GM12878 (cell line): ENCODE measurements at regions not wholly inside any gene's neighbourhood (a gene's known extent, or its start where the extent isn't known, plus 50 kb on each side); places are given as distances from the start of the nearest gene placed in this dataset.

Source experiments
- ATAC-seq: fragments of 200-7000 bp; cut with Tn5 transposase; 3 replicates; pipeline ENCODE4 v1.9.1; 2020; ENCODE audit warnings: mild to moderate bottlenecking, moderate library complexity
- BruUV-seq: library from RNA; stranded (reverse); fragments of 400-500 nt; replicated peaks from 2 replicates; lab custom pipeline; 2021; lab: Mats Ljungman, UMichigan
- CTCF ChIA-PET: fragments of 300-600 bp; sonication (Branson Sonifier 250); formaldehyde crosslinking; extraction: SDS; loops from one replicate; lab custom pipeline; 2021; ENCODE audit warnings: inconsistent platforms; lab: Yijun Ruan, JAX
- POLR2A ChIA-PET: fragments of 350-600 bp; formaldehyde crosslinking; extraction: SDS; loops from one replicate; lab custom pipeline; 2021; ENCODE audit warnings: inconsistent platforms; lab: Charles Lee
- RAD21 ChIA-PET: fragments of 300-600 bp; sonication (Branson Sonifier 250); formaldehyde crosslinking; loops from one replicate; lab custom pipeline; 2023; ENCODE audit warnings: antibody characterized with exemption; ENCODE audit not compliant: unreplicated experiment; lab: Charles Lee
- SMC1A ChIA-PET: fragments of 300-600 bp; sonication (Branson Sonifier 250); formaldehyde crosslinking; loops from one replicate; lab custom pipeline; 2023; ENCODE audit not compliant: unreplicated experiment, uncharacterized antibody; lab: Charles Lee
- DNase-seq: peaks from one replicate; pipeline ENCODE4 v3.0.0-alpha.2; 2011; ENCODE audit warnings: low read depth, low spot score
- FAIRE-seq: peaks from 3 replicates; lab custom pipeline; 2011; peaks lifted over from hg19 to GRCh38; lab: Jason Lieb, UNC
- H2AFZ ChIP-seq: 2 replicates; pipeline ENCODE4 v1.6.0; 2011; ENCODE audit warnings: low read depth, low read length, control low read depth; ENCODE audit not compliant: control insufficient read depth
- H3K27ac ChIP-seq: 2 replicates; pipeline ENCODE4 v1.5.1; 2011; ENCODE audit warnings: control low read depth; ENCODE audit not compliant: control insufficient read depth, insufficient read depth
- H3K27me3 ChIP-seq, 2 experiments: replicated peaks in 1 of 2; 2 replicates each; pipeline versions ENCODE4 v1.6.0 to v1.6.1; 2011; ENCODE audit warnings: low read length in 1 of 2; ENCODE audit not compliant: control insufficient read depth in 2 of 2, insufficient read depth in 2 of 2
- H3K36me3 ChIP-seq, 2 experiments: 2 replicates each; pipeline ENCODE4 v1.5.1; 2011; ENCODE audit warnings: low read length in 1 of 2; ENCODE audit not compliant: control insufficient read depth in 2 of 2, insufficient read depth in 2 of 2
- H3K4me1 ChIP-seq: 2 replicates; pipeline ENCODE4 v1.6.1; 2011; ENCODE audit warnings: mild to moderate bottlenecking, low read length, moderate library complexity, mixed read lengths; ENCODE audit not compliant: control insufficient read depth, insufficient read depth
- H3K4me2 ChIP-seq: 2 replicates; pipeline ENCODE4 v1.6.0; 2011; ENCODE audit warnings: control low read depth; ENCODE audit not compliant: control insufficient read depth, insufficient read depth
- H3K4me3 ChIP-seq: fragments of 200-600 bp; sonication (generic); 2 replicates; pipeline ENCODE4 v1.5.1; 2016
- H3K79me2 ChIP-seq: 2 replicates; pipeline ENCODE4 v1.6.0; 2011; ENCODE audit warnings: low read length; ENCODE audit not compliant: control insufficient read depth, insufficient read depth
- H3K9ac ChIP-seq: 2 replicates; pipeline ENCODE4 v1.8.0; 2011; ENCODE audit warnings: low read length, control low read depth, mixed read lengths; ENCODE audit not compliant: control insufficient read depth, insufficient read depth
- H3K9me3 ChIP-seq: replicated peaks from 3 replicates; pipeline ENCODE4 v1.5.1; 2011; ENCODE audit warnings: mild to moderate bottlenecking, low read length; ENCODE audit not compliant: control insufficient read depth, insufficient read depth
- H4K20me1 ChIP-seq: 2 replicates; pipeline ENCODE4 v1.6.0; 2011; ENCODE audit not compliant: control insufficient read depth, insufficient read depth
- ASH2L ChIP-seq: fragments of 300-600, 200-600 bp; sonication (generic); IDR thresholded peaks from 2 replicates; pipeline ENCODE4 v1.6.1; 2017; ENCODE audit warnings: low read depth, mild to moderate bottlenecking, borderline replicate concordance
- ATF3 ChIP-seq: IDR thresholded peaks from 2 replicates; pipeline ENCODE4 v1.6.1; 2011; ENCODE audit warnings: low read depth, mild to moderate bottlenecking, low read length, moderate library complexity, borderline replicate concordance; ENCODE audit errors: extremely low read depth
- CHD2 ChIP-seq: IDR thresholded peaks from 2 replicates; pipeline ENCODE4 v1.6.1; 2011; ENCODE audit warnings: low read depth, low read length, improper control_type of control experiment, borderline replicate concordance
- KAT2A ChIP-seq: conservative IDR thresholded peaks from 2 replicates; pipeline ENCODE4 v1.6.1; 2011; ENCODE audit warnings: low read depth, low read length; ENCODE audit not compliant: control insufficient read depth
- MAX ChIP-seq: IDR thresholded peaks from 2 replicates; pipeline ENCODE4 v1.6.1; 2012; ENCODE audit warnings: low read depth, low read length, improper control_type of control experiment
- MEF2B ChIP-seq: fragments of 450-650 bp; IDR thresholded peaks from 2 replicates; pipeline ENCODE4 v1.6.1; 2018; ENCODE audit warnings: mild to moderate bottlenecking, moderate library complexity; ENCODE audit not compliant: partially characterized antibody, poor library complexity, severe bottlenecking
- NFIC ChIP-seq: IDR thresholded peaks from 2 replicates; pipeline ENCODE4 v1.6.1; 2012; ENCODE audit warnings: low read depth, mild to moderate bottlenecking, inconsistent platforms, low read length, moderate library complexity
- NR2C1 ChIP-seq: fragments of 450-650 bp; IDR thresholded peaks from 2 replicates; pipeline ENCODE4 v1.6.1; 2017; ENCODE audit warnings: antibody characterized with exemption, mild to moderate bottlenecking, moderate library complexity
- PAX5 ChIP-seq: IDR thresholded peaks from 2 replicates; pipeline ENCODE4 v1.6.1; 2011; ENCODE audit warnings: low read depth, low read length, borderline replicate concordance
- POLR2A ChIP-seq: IDR thresholded peaks from 2 replicates; pipeline ENCODE4 v1.6.1; 2011; ENCODE audit warnings: low read depth, mild to moderate bottlenecking, low read length
- RAD51 ChIP-seq: fragments of 450-650 bp; IDR thresholded peaks from 2 replicates; pipeline ENCODE4 v1.6.1; 2016; ENCODE audit warnings: moderate library complexity, mild to moderate bottlenecking, inconsistent platforms
- SMARCA5 ChIP-seq: fragments of 450-650 bp; IDR thresholded peaks from 2 replicates; pipeline ENCODE4 v1.6.1; 2017; ENCODE audit warnings: mild to moderate bottlenecking
- YBX1 ChIP-seq: fragments of 450-650 bp; IDR thresholded peaks from 2 replicates; pipeline ENCODE4 v1.6.1; 2016; ENCODE audit warnings: antibody characterized with exemption
- YY1 ChIP-seq: IDR thresholded peaks from 2 replicates; pipeline ENCODE4 v1.6.1; 2011; ENCODE audit warnings: low read depth, mild to moderate bottlenecking, low read length
- ZNF217 ChIP-seq: fragments of 450-650 bp; IDR thresholded peaks from 2 replicates; pipeline ENCODE4 v1.6.1; 2017; ENCODE audit warnings: antibody characterized with exemption, mild to moderate bottlenecking
- WGBS: methylation state at CpG from one replicate; pipeline ENCODE4 v1.1.6; 2016; ENCODE audit warnings: low lambda C conversion rate; ENCODE audit not compliant: insufficient replicate concordance, insufficient coverage; ENCODE audit errors: missing lambda C conversion rate; 5-methylcytosine and 5-hydroxymethylcytosine counted together
- in situ Hi-C: fragments of 300-500 bp; cut with MboI; formaldehyde crosslinking; loops from 9 replicates; pipeline ENCODE4 v1.14.3; 2018; ENCODE audit warnings: mixed read lengths
- intact Hi-C: fragments of 100-400 bp; cut with micrococcal nuclease; formaldehyde crosslinking; loops from one replicate; pipeline ENCODE4 v1.14.2; 2022; ENCODE audit not compliant: unreplicated experiment

GRCh38 chr6:170108890-170109587 lies 181.8 kb downstream of the DLL1 start:
- no peak overlapping the region for H3K4me2 ChIP-seq
- H3K27me3 ChIP-seq, result no peaks in the 10 kb centered on the region
- ATAC-seq, result no peak
- H2AFZ ChIP-seq, result no peak overlapping the region
- 40% methylated on average over 15 of the region's 15 CpGs for WGBS
- no peaks in the 10 kb centered on the region for H3K4me1 ChIP-seq
- H3K4me3 ChIP-seq, result no peak overlapping the region
- ChIA-PET POLR2A (no interaction called here), SMC1A (no interaction called here), CTCF (no interaction called here), RAD21 (no interaction called here)
- intact Hi-C loops (no loop called here), in situ Hi-C loops (no loop called here)
- H3K9ac ChIP-seq, result no peak overlapping the region
- BruUV-seq, result no TSS peak
- FAIRE-seq, result no peak
- H3K36me3 ChIP-seq, result no peaks in the 10 kb centered on the region
- H3K79me2 ChIP-seq, result no peaks in the 10 kb centered on the region
- H3K27ac ChIP-seq, result no peak overlapping the region
- no peaks in the 10 kb centered on the region for H4K20me1 ChIP-seq
- no peak for DNase-seq
- no peaks in the 10 kb centered on the region for H3K9me3 ChIP-seq
- no peak for TF ChIP-seq KAT2A
- no peak for TF ChIP-seq NFIC
- no peak for TF ChIP-seq RAD51
- TF ChIP-seq YY1, result no peak
- no peak for TF ChIP-seq CHD2

GRCh38 chr6:170108456-170108855 lies 182.4 kb downstream of the DLL1 start:
- no peak overlapping the region for H3K9ac ChIP-seq
- POLR2A ChIA-PET, result no interaction called here
- no peak for FAIRE-seq
- H3K79me2 ChIP-seq, result no peaks in the 10 kb centered on the region
- SMC1A ChIA-PET, result no interaction called here
- CTCF ChIA-PET, result no interaction called here
- in situ Hi-C loops (no loop called here), intact Hi-C loops (no loop called here)
- no peak for ATAC-seq
- no peaks in the 10 kb centered on the region for H3K4me1 ChIP-seq
- H3K27me3 ChIP-seq, result no peaks in the 10 kb centered on the region
- H4K20me1 ChIP-seq, result no peaks in the 10 kb centered on the region
- H3K4me3 ChIP-seq, result no peak overlapping the region
- no peaks in the 10 kb centered on the region for H3K9me3 ChIP-seq
- H3K27ac ChIP-seq, result no peak overlapping the region
- H2AFZ ChIP-seq, result no peak overlapping the region
- no TSS peak for BruUV-seq
- no peaks in the 10 kb centered on the region for H3K36me3 ChIP-seq
- whole genome bisulfite sequencing, result 63% methylated on average over 9 of the region's 9 CpGs
- H3K4me2 ChIP-seq, result no peak overlapping the region
- no peak for DNase-seq
- RAD21 ChIA-PET, result no interaction called here
- TF ChIP-seq POLR2A (no peak), MAX (no peak), YBX1 (no peak), NR2C1 (no peak), MEF2B (no peak), SMARCA5 (no peak), ATF3 (no peak), ASH2L (no peak), ZNF217 (no peak), PAX5 (no peak)
